Esophagus squamous epithelium (tissue), 4 donors: ENCODE measurements at regions not wholly inside any gene's neighbourhood (a gene's known extent, or its start where the extent isn't known, plus 50 kb on each side); places are given as distances from the start of the nearest gene placed in this dataset.
"Not testable (repeated sequence)": the region's sequence is repeated elsewhere in the genome, so short reads cannot be mapped to it uniquely, and the experiment has no call there.

ENCODE experiments used
- POLR2A ChIP-seq, 4 donors: fragments of 450-650 bp; IDR thresholded peaks; one replicate each; pipeline ENCODE4 v1.6.1; 2017; ENCODE audit warnings: antibody characterized with exemption in 4 of 4, mild to moderate bottlenecking in 4 of 4, moderate library complexity in 3 of 4
- TF ChIP-seq, protein P1 (sequence below), 6 experiments: fragments of 450-650 bp in 4 of 6; fragments of 200-600 bp in 2 of 6; sonication (generic) in 2 of 6; IDR thresholded peaks; one replicate each; pipeline ENCODE4 v1.5.1; 2016 to 2019; ENCODE audit warnings: antibody characterized with exemption in 6 of 6, mild to moderate bottlenecking in 4 of 6, moderate library complexity in 4 of 6

DNA sequence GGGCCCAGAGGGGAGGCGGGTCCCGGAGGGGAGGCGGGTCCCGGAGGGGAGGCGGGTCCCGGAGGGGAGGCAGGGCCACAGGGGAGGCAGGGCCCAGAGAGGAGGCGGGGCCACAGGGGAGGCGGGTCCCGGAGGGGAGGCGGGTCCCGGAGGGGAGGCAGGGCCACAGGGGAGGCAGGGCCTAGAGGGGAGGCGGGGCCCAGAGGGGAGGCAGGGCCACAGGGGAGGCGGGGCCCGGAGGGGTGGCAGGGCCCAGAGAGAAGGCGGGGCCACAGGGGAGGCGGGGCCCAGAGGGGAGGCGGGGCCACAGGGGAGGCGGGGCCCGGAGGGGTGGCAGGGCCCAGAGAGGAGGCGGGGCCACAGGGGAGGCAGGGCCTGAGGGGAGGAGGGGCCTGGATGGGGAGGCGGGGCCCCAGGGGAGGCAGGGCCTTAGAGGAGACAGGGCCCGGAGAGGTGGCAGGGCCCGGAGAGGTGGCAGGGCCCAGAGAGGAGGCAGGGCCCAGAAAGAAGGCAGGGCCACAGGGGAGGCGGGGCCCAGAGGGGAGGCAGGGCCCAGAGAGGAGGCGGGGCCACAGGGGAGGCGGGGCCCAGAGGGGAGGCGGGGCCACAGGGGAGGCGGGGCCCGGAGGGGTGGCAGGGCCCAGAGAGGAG, 81.1 kb downstream of the YTHDF1 start:
- TF ChIP-seq POLR2A (IDR thresholded peaks at IDR 0.05): not testable (repeated sequence)
- TF ChIP-seq, protein P1, sequence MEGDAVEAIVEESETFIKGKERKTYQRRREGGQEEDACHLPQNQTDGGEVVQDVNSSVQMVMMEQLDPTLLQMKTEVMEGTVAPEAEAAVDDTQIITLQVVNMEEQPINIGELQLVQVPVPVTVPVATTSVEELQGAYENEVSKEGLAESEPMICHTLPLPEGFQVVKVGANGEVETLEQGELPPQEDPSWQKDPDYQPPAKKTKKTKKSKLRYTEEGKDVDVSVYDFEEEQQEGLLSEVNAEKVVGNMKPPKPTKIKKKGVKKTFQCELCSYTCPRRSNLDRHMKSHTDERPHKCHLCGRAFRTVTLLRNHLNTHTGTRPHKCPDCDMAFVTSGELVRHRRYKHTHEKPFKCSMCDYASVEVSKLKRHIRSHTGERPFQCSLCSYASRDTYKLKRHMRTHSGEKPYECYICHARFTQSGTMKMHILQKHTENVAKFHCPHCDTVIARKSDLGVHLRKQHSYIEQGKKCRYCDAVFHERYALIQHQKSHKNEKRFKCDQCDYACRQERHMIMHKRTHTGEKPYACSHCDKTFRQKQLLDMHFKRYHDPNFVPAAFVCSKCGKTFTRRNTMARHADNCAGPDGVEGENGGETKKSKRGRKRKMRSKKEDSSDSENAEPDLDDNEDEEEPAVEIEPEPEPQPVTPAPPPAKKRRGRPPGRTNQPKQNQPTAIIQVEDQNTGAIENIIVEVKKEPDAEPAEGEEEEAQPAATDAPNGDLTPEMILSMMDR (IDR thresholded peaks at IDR 0.05): not testable (repeated sequence)
